ENCODE measurements at regions not wholly inside any gene's neighbourhood (a gene's known extent, or its start where the extent isn't known, plus 50 kb on each side); places are given as distances from the start of the nearest gene placed in this dataset.

DNA sequence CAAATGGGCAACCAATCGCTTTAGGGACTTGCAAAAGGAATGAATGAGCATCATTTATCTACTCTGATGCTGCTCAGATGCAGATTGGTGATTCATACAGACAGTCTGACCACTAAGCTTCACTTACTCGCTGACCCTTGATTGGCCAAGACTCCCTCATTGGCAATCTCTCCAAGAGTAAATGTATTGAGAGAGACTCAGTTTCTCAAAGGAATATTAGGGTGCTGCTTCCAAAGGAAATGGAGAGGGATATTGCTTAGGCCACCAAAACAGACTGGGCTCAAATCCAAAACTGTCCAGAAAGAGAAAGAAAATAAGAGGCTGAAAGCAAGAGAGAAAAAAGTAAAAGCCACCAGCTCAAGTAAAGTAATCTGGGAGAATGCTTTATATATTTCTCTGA is 785.2 kb downstream of the GALC start:
- H3K4me1 Mint-ChIP-seq: no peaks in the 10 kb centered on the region
- no peak for DNase-seq
- no peaks in the 10 kb centered on the region for H3K27me3 Mint-ChIP-seq
- ATAC-seq: no peak
- no peak overlapping the region for H3K4me3 Mint-ChIP-seq
- H3K9me3 Mint-ChIP-seq (ENCODE audit: low read depth): peaks cover 2% of the 10 kb centered on the region
- CTCF ChIA-PET: no interaction called here
- no peak overlapping the region for H3K27ac Mint-ChIP-seq
- H3K36me3 Mint-ChIP-seq: no peaks in the 10 kb centered on the region

DNA sequence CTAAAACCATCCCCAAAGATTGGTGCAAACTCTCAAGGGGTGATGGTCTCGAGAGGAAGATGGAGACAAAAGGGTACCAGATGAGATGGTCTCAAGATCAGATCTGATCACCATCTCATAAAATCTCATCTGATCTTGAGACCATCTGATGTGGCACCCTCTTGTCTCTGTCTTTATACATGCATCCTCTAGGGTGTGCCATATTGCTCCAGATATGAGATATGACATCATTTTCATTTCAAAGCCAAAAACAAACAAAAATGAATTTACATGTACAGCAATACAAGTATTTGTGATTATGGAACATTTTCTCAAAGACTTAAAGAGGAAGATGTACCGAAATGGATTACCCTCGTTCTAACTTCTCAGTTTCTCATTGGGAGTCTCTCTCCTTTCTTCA is 787.2 kb downstream of the GALC start:
- no peaks in the 10 kb centered on the region for H3K27me3 Mint-ChIP-seq
- no peaks in the 10 kb centered on the region for H3K4me1 Mint-ChIP-seq
- CTCF ChIA-PET: interaction anchor here (1.0 kb wide), 1 partner anchor 11 kb away, joined by 3 read pairs; no protein-coding TSS in a partner anchor
- H3K4me3 Mint-ChIP-seq: no peak overlapping the region
- ATAC-seq (no peak), DNase-seq (no peak)
- H3K9me3 Mint-ChIP-seq (ENCODE audit: low read depth): peaks cover 5% of the 10 kb centered on the region
- no peak overlapping the region for H3K27ac Mint-ChIP-seq
- no peaks in the 10 kb centered on the region for H3K36me3 Mint-ChIP-seq

DNA sequence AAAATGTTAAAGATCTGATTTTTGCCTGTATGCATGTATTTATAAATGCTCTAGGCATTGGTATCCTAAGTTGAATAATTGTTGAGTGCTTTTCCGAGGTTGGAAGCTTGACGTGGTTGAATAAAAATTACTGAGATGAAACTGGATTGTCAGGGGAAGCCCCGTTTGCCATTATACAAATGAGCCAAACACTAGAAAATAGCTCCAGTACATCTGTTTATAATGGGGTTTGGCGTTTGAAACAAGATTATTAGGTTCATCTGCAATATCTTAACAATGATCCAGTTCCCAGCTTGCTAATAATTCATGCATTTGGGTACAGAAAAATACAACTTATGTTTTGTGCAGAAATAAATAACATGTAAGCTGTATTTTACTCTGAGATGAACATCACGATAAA is 789.6 kb downstream of the GALC start:
- Mint-ChIP-seq H3K27ac (no peak overlapping the region), H3K4me3 (no peak overlapping the region), H3K9me3 (ENCODE audit: low read depth) (peaks cover 6% of the 10 kb centered on the region), H3K4me1 (no peaks in the 10 kb centered on the region), H3K36me3 (no peaks in the 10 kb centered on the region), H3K27me3 (no peaks in the 10 kb centered on the region)
- CTCF ChIA-PET: interaction anchor here (0.6 kb wide), 1 partner anchor 1044 kb away, joined by 3 read pairs; no protein-coding TSS in a partner anchor
- DNase-seq (no peak), ATAC-seq (no peak)

DNA sequence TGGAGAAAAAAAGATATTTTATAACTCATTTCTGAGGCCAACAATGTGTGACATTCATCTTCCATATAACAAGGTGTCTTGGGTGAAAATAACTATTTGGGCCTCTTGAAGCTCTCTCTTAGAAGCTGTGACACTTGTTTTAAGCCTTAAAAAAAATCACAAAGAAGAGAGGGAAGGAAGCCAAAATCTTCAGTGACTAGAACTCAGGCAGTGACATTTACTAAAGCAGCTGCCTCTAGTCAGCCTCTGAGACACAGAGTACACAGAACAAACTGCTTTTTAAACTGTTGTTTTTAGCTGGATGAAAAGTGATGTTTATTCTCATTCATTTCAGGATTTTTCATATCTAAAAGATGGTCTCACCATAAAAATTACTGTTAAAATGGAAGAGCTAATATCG is 793.6 kb downstream of the GALC start:
- no peak for DNase-seq
- H3K27ac Mint-ChIP-seq: no peak overlapping the region
- peaks cover 12% of the 10 kb centered on the region for H3K9me3 Mint-ChIP-seq (ENCODE audit: low read depth)
- no peaks in the 10 kb centered on the region for H3K27me3 Mint-ChIP-seq
- no peak overlapping the region for H3K4me3 Mint-ChIP-seq
- H3K4me1 Mint-ChIP-seq: no peaks in the 10 kb centered on the region
- no peaks in the 10 kb centered on the region for H3K36me3 Mint-ChIP-seq
- ATAC-seq: no peak
- CTCF ChIA-PET: interaction anchor here (0.9 kb wide), 1 partner anchor 8 kb away, joined by 4 read pairs; no protein-coding TSS in a partner anchor

DNA sequence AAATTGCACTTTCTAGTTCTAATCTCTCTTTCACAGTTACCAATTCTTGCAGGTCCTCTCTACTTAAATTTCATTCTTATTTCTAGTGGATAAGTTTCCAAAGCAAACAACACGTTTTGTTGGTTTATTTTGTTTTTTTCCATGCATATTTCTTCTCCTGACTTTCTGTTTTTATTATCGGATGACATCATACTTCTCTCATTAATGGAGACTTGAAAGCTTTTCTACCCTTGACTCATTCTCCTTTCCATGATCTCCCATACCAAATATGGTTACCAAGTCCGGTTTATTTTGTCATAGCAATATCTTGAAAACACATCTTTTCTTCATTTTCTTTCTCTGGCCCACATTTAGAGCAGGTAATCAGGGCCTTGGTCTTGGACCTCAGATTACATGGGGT is 796.5 kb downstream of the GALC start:
- CTCF ChIA-PET: no interaction called here
- Mint-ChIP-seq H3K9me3 (ENCODE audit: low read depth) (peaks cover 14% of the 10 kb centered on the region), H3K4me3 (no peak overlapping the region), H3K4me1 (no peaks in the 10 kb centered on the region), H3K36me3 (no peaks in the 10 kb centered on the region), H3K27ac (no peak overlapping the region), H3K27me3 (no peaks in the 10 kb centered on the region)
- no peak for DNase-seq
- no peak for ATAC-seq

DNA sequence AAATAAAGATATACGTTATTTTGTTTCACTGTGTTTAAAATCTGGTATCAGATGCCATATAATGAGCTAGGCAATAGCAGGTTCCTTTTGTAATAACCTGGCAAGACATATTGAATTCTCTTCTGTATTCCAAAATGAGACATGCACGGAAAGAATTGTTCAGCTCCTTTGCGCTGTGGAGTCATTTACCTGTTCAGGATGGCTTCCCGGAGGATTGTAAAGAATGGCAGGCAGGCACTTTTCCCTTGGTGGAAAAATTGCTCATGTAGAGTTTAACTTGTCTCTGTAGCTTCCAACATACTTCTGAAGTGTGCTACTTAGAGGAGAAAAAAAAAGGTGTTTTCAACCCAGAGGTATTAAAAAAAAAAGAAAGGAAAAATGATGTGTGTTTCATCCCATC is 805.2 kb downstream of the GALC start:
- Mint-ChIP-seq H3K36me3 (no peaks in the 10 kb centered on the region), H3K4me3 (no peak overlapping the region), H3K9me3 (ENCODE audit: low read depth) (peaks cover 13% of the 10 kb centered on the region), H3K27ac (no peak overlapping the region), H3K27me3 (no peaks in the 10 kb centered on the region), H3K4me1 (no peaks in the 10 kb centered on the region)
- no peak for ATAC-seq
- CTCF ChIA-PET: no interaction called here
- no peak for DNase-seq

DNA sequence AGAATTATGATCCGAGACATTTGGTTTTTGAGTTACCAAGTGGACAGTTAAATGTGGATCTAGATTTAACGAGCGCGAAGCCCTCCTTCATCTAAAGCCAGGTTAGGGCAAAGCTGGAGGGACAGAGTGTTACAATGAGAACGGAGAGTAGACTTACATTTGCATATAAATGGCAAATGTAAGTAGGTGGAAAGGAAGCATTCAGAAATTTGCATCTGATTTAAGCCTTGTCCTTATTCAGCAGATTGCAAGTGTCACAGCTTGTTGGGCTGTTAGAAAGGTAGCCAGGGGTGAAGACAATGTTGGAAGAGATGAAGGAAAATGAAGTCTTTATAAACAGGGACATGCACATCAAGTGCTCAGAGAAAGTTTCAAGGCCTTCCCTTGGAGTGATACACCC is 806.2 kb downstream of the GALC start:
- Mint-ChIP-seq H3K9me3 (ENCODE audit: low read depth) (peaks cover 11% of the 10 kb centered on the region), H3K36me3 (no peaks in the 10 kb centered on the region), H3K27ac (no peak overlapping the region), H3K4me1 (no peaks in the 10 kb centered on the region), H3K4me3 (no peak overlapping the region), H3K27me3 (no peaks in the 10 kb centered on the region)
- no peak for DNase-seq
- no peak for ATAC-seq
- CTCF ChIA-PET: no interaction called here

DNA sequence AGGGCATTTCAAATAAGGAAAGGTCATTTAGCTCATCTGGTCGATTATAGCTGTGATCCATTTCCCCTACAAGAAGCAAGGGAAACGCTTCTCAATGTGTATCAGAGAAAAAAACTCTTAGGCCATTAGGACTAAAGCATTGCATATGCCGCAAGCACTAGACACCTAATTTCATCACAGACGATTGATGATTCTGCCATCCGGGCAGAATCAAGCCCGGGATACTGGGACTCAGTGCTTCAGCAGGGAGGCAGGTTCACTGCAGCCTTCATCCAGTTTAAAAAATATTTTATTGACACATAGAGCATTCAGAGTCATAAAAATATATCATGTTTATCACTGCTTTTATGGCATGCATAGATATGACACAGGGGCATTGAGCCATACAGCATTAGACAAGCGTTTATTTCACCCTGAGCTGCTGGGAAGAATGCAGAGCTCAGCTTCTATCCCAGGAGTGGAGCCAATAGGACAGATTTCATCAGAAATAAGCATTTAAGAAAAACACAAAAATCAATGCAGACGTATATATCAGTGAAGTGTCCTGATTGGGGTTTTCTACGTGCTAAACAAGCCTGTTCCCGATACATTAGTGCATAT is 806.9 kb downstream of the GALC start:
- H3K27me3 Mint-ChIP-seq: no peaks in the 10 kb centered on the region
- DNase-seq (no peak), ATAC-seq (no peak)
- H3K27ac Mint-ChIP-seq: no peak overlapping the region
- no peak overlapping the region for H3K4me3 Mint-ChIP-seq
- H3K4me1 Mint-ChIP-seq: no peaks in the 10 kb centered on the region
- peaks cover 7% of the 10 kb centered on the region for H3K9me3 Mint-ChIP-seq (ENCODE audit: low read depth)
- no peaks in the 10 kb centered on the region for H3K36me3 Mint-ChIP-seq
- CTCF ChIA-PET: no interaction called here

DNA sequence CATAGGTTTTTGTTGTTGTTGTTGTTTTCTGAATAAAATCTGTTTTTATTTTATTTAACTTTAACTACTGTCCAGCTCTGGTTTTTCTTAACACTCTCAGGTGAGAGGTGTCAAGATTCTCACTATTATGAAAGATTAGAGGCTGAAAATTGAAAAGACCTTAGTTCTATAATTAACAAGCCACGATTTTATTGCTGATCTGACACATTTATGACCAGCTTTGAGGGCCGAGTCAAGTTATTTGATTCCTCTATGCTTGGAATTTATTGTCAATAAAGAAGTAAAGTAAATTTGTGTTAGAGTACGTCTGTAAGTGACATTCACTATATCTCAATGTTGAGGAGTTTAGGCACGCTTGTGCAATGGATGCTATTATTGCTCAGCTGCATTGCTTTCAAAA is 808.8 kb downstream of the GALC start:
- no peak overlapping the region for H3K27ac Mint-ChIP-seq
- no peak overlapping the region for H3K4me3 Mint-ChIP-seq
- CTCF ChIA-PET: no interaction called here
- DNase-seq: no peak
- H3K4me1 Mint-ChIP-seq: no peaks in the 10 kb centered on the region
- no peaks in the 10 kb centered on the region for H3K36me3 Mint-ChIP-seq
- H3K9me3 Mint-ChIP-seq (ENCODE audit: low read depth): peaks cover 5% of the 10 kb centered on the region
- H3K27me3 Mint-ChIP-seq: no peaks in the 10 kb centered on the region
- ATAC-seq: no peak

DNA sequence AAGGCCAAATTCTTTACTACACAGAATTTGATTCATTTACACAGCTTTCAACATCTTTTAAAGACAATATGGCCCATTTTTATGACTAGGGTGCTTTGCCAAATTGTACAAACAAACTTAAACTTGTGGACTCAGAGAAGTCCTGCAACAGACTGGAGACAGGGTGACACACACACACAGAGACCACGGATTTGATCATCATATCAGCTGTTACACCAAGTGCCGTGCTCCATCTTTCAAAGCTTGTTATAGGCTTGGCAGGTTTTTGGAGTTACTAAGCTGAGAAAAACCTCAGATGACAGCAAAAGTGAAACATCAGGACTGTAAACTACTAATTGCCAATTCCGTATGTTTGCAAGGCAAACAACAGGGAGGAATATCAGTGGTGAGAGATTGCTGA is 811.7 kb downstream of the GALC start:
- DNase-seq (no peak), ATAC-seq (no peak)
- no peaks in the 10 kb centered on the region for H3K36me3 Mint-ChIP-seq
- no peaks in the 10 kb centered on the region for H3K27me3 Mint-ChIP-seq
- H3K4me3 Mint-ChIP-seq: no peak overlapping the region
- CTCF ChIA-PET: no interaction called here
- H3K4me1 Mint-ChIP-seq: no peaks in the 10 kb centered on the region
- H3K9me3 Mint-ChIP-seq (ENCODE audit: low read depth): peaks cover 3% of the 10 kb centered on the region
- H3K27ac Mint-ChIP-seq: no peak overlapping the region

DNA sequence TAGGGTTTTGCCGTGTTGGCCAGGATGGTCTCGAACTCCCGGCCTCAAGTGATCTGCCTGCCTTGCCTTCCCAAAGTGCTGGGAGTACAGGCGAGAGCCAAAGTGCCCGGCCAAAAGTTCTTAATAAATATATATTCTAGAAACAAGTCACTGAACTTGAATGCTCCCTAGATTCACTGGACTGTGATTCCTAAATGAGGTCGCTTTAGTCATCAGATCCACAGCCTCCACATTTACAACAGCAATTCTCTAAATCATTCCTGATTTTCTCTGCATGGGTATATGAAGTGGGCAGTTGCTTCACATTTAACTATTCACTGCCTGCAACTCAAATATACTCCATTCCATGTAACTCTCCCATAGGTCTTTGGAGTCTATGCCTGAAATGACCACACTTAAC is 813.0 kb downstream of the GALC start:
- ATAC-seq (no peak), DNase-seq (no peak)
- CTCF ChIA-PET: no interaction called here
- H3K4me1 Mint-ChIP-seq: no peaks in the 10 kb centered on the region
- no peaks in the 10 kb centered on the region for H3K36me3 Mint-ChIP-seq
- H3K4me3 Mint-ChIP-seq: no peak overlapping the region
- H3K27ac Mint-ChIP-seq: no peak overlapping the region
- no peaks in the 10 kb centered on the region for H3K27me3 Mint-ChIP-seq
- H3K9me3 Mint-ChIP-seq (ENCODE audit: low read depth): peaks cover 3% of the 10 kb centered on the region

DNA sequence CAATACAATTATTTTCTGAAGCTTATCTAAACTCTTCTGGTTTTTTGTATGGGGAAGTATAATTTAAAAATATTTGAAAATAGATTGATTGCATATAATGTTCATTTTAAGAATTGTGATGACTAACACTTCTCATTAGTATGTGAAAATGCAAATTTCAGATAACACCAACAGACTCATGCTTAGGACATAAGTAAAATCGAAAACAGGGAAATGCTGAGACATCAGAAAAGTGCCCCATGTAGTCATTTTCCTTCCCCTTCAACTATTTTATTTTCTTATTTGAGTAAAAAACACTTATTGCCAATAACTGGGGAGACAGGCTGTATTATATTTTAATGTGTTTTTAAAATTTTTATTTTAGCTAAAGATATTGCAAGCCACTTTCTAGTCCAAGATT is 814.7 kb downstream of the GALC start:
- H3K4me1 Mint-ChIP-seq: no peaks in the 10 kb centered on the region
- H3K27me3 Mint-ChIP-seq: no peaks in the 10 kb centered on the region
- H3K4me3 Mint-ChIP-seq: no peak overlapping the region
- H3K27ac Mint-ChIP-seq: no peak overlapping the region
- H3K9me3 Mint-ChIP-seq (ENCODE audit: low read depth): no peaks in the 10 kb centered on the region
- ATAC-seq (no peak), DNase-seq (no peak)
- CTCF ChIA-PET: no interaction called here
- no peaks in the 10 kb centered on the region for H3K36me3 Mint-ChIP-seq

DNA sequence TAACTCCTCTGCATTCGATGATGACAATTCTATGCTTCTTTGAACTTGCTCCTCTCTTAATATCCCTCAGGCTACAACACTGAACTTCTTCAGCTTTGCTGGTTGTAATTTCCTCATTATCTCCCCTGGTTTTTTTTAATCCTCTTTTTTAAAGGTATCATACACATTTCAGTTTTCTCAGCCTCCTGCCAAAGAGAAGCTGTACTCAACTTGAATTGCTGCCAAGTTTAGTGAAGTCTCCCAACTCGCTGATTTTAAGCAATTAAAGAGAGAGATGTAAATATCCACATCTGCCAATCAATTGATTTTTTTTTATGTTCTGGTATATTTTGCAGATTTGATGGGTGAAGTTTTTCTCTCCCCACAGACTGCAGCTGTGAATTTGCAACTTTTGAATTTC is 817.8 kb downstream of the GALC start:
- Mint-ChIP-seq H3K27ac (no peak overlapping the region), H3K4me3 (no peak overlapping the region), H3K27me3 (no peaks in the 10 kb centered on the region), H3K36me3 (no peaks in the 10 kb centered on the region), H3K9me3 (ENCODE audit: low read depth) (peaks cover 2% of the 10 kb centered on the region), H3K4me1 (no peaks in the 10 kb centered on the region)
- ATAC-seq: no peak
- CTCF ChIA-PET: no interaction called here
- DNase-seq: no peak

DNA sequence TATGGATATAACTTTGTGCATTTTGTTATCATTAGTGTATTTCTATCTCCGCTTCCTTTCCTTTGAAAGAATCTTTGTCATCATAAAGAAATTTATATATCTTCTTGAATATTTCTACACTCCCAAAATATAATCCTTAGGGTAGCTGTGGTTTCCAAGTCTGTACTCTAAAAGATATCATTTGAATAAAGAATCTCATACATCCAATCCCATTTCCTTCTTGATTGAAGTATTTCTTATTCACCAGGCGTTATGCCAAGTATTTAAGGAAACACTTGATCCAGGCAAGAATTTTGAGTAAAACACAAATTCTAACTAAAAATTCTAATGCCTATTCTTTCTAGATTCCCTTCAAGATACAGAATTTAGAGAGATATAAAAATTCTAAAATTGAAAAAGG is 821.8 kb downstream of the GALC start:
- Mint-ChIP-seq H3K27me3 (no peaks in the 10 kb centered on the region), H3K4me1 (no peaks in the 10 kb centered on the region), H3K4me3 (no peak overlapping the region), H3K27ac (no peak overlapping the region), H3K36me3 (no peaks in the 10 kb centered on the region), H3K9me3 (ENCODE audit: low read depth) (peaks cover 2% of the 10 kb centered on the region)
- DNase-seq: no peak
- ATAC-seq: no peak
- CTCF ChIA-PET: no interaction called here

DNA sequence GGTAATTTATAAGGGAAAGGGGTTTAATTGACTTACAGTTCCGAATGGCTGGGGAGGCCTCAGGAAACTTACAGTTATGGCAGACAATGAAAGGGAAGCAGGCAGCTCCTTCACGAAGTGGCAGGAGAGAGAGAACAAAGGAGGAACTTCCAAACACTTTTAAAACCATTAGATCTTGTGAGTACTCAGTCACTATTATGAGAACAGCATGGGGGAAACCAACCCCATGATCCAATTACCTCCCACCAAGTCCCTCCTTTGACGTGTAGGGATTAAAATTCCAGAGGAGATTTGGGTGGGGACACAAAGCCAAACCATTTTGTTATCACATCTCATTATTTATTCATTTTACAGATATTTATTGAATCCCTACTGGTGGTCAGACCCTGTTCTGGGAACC is 822.8 kb downstream of the GALC start:
- DNase-seq: no peak
- Mint-ChIP-seq H3K27me3 (no peaks in the 10 kb centered on the region), H3K4me3 (no peak overlapping the region), H3K9me3 (ENCODE audit: low read depth) (peaks cover 8% of the 10 kb centered on the region), H3K4me1 (no peaks in the 10 kb centered on the region), H3K27ac (no peak overlapping the region), H3K36me3 (no peaks in the 10 kb centered on the region)
- ATAC-seq: no peak
- CTCF ChIA-PET: no interaction called here

Measured in activated CD8-positive, alpha-beta memory T cell treated with anti-CD3 and anti-CD28 coated beads, Interleukin-2, amount 10 ng/mL, durations not matched to agents 7 days and 5 days (primary cell).